IMR-90 (cell line): ENCODE measurements at regions not wholly inside any gene's neighbourhood (a gene's known extent, or its start where the extent isn't known, plus 50 kb on each side); places are given as distances from the start of the nearest gene placed in this dataset.

ENCODE experiments used
- ATAC-seq: fragments of 200-7000 bp; cut with Tn5 transposase; 2 replicates; pipeline ENCODE4 v1.9.1; 2020; ENCODE audit warnings: low read depth, mild to moderate bottlenecking, moderate library complexity
- BruUV-seq: library from RNA; stranded (reverse); fragments of 400-500 nt; replicated peaks from 2 replicates; lab custom pipeline; 2021; lab: Mats Ljungman, UMichigan
- CTCF ChIA-PET: fragments of 300-600 bp; formaldehyde crosslinking; extraction: SDS; loops from one replicate; lab custom pipeline; 2021; ENCODE audit warnings: antibody characterized with exemption; lab: Yijun Ruan, JAX
- POLR2A ChIA-PET: fragments of 300-600 bp; sonication (Branson Sonifier 250); formaldehyde crosslinking; loops from one replicate; lab custom pipeline; 2022; ENCODE audit warnings: antibody characterized with exemption; ENCODE audit not compliant: unreplicated experiment; lab: Charles Lee
- DNase-seq: peaks from one replicate; pipeline ENCODE4 v3.0.0; 2013
- H2AFZ ChIP-seq: replicated peaks from 2 replicates; pipeline ENCODE3; 2013; ENCODE audit warnings: low read length, mild to moderate bottlenecking; ENCODE audit not compliant: poor library complexity
- H2AK5ac ChIP-seq: 2 replicates; pipeline ENCODE4 v1.6.1; 2013; ENCODE audit warnings: low read depth, low read length, inconsistent platforms
- H2AK9ac ChIP-seq: replicated peaks from 2 replicates; pipeline ENCODE3; 2013; ENCODE audit warnings: mild to moderate bottlenecking, low read depth, low read length, moderate library complexity; ENCODE audit not compliant: poor library complexity
- H2BK120ac ChIP-seq: 2 replicates; pipeline ENCODE4 v1.6.1; 2013; ENCODE audit warnings: low read depth, low read length, inconsistent platforms
- H2BK15ac ChIP-seq: 3 replicates; pipeline ENCODE4 v1.6.1; 2013; ENCODE audit warnings: low read depth, low read length, inconsistent platforms
- H2BK20ac ChIP-seq: 2 replicates; pipeline ENCODE4 v1.6.1; 2013; ENCODE audit warnings: low read depth, mild to moderate bottlenecking, inconsistent platforms, low read length, moderate library complexity
- H2BK5ac ChIP-seq: 2 replicates; pipeline ENCODE4 v1.6.1; 2013; ENCODE audit warnings: mild to moderate bottlenecking, low read depth, low read length, inconsistent platforms; ENCODE audit not compliant: poor library complexity, severe bottlenecking
- H3K14ac ChIP-seq: replicated peaks from 2 replicates; pipeline ENCODE4 v1.6.1; 2013; ENCODE audit warnings: low read depth, low read length, inconsistent platforms
- H3K18ac ChIP-seq: 2 replicates; pipeline ENCODE4 v1.6.1; 2013; ENCODE audit warnings: low read depth, low read length, control low read depth
- H3K23ac ChIP-seq: 2 replicates; pipeline ENCODE4 v1.6.1; 2013; ENCODE audit warnings: low read depth, low read length, inconsistent platforms
- H3K27ac ChIP-seq: 2 replicates; pipeline ENCODE4 v1.5.1; 2013; ENCODE audit warnings: mild to moderate bottlenecking, control low read depth, low read length; ENCODE audit not compliant: insufficient read depth
- H3K27me3 ChIP-seq: 2 replicates; pipeline ENCODE4 v1.6.1; 2013; ENCODE audit warnings: low read length; ENCODE audit not compliant: control insufficient read depth, insufficient read depth
- H3K36me3 ChIP-seq: 2 replicates; pipeline ENCODE4 v1.6.1; 2013; ENCODE audit warnings: low read length, mixed read lengths; ENCODE audit not compliant: control insufficient read depth, insufficient read depth
- H3K4ac ChIP-seq: 2 replicates; pipeline ENCODE4 v1.6.1; 2013; ENCODE audit warnings: low read depth, low read length, inconsistent platforms
- H3K4me1 ChIP-seq: 2 replicates; pipeline ENCODE4 v1.6.1; 2013; ENCODE audit warnings: low read length, mixed read lengths; ENCODE audit not compliant: control insufficient read depth, insufficient read depth
- H3K4me2 ChIP-seq: 2 replicates; pipeline ENCODE4 v1.6.1; 2013; ENCODE audit warnings: low read depth, mild to moderate bottlenecking, control low read depth, low read length, moderate library complexity
- H3K4me3 ChIP-seq: 2 replicates; pipeline ENCODE4 v1.5.1; 2013; ENCODE audit warnings: low read depth, mild to moderate bottlenecking, control low read depth, low read length, moderate library complexity; ENCODE audit not compliant: insufficient read depth
- H3K56ac ChIP-seq: 2 replicates; pipeline ENCODE4 v1.6.1; 2013; ENCODE audit warnings: low read length, inconsistent platforms; ENCODE audit not compliant: insufficient read depth; ENCODE audit errors: extremely low read depth
- H3K79me1 ChIP-seq, 2 experiments: 2 replicates each; pipeline ENCODE4 v1.6.1; 2013; ENCODE audit warnings: low read length in 2 of 2, inconsistent platforms in 1 of 2, low read depth in 1 of 2
- H3K9ac ChIP-seq: 2 replicates; pipeline ENCODE4 v1.6.1; 2013; ENCODE audit warnings: low read depth, low read length, control low read depth
- H3K9me1 ChIP-seq: 2 replicates; pipeline ENCODE4 v1.6.1; 2013; ENCODE audit warnings: low read length, inconsistent platforms; ENCODE audit not compliant: insufficient read depth
- H3K9me3 ChIP-seq: 2 replicates; pipeline ENCODE4 v1.6.1; 2013; ENCODE audit warnings: low read length; ENCODE audit not compliant: control insufficient read depth, insufficient read depth
- H4K20me1 ChIP-seq: 2 replicates; pipeline ENCODE4 v1.6.1; 2013; ENCODE audit warnings: low read length, inconsistent platforms; ENCODE audit not compliant: insufficient read depth
- H4K5ac ChIP-seq: 2 replicates; pipeline ENCODE4 v1.6.1; 2013; ENCODE audit warnings: mild to moderate bottlenecking, low read depth, low read length, control low read depth
- H4K8ac ChIP-seq, 2 experiments: 2 replicates each; pipeline ENCODE4 v1.6.1; 2013; ENCODE audit warnings: low read depth in 2 of 2, low read length in 2 of 2, control low read depth in 1 of 2, inconsistent platforms in 1 of 2
- H4K91ac ChIP-seq: 2 replicates; pipeline ENCODE4 v1.6.1; 2013; ENCODE audit warnings: low read depth, low read length, inconsistent platforms; ENCODE audit not compliant: insufficient read depth
- BHLHE40 ChIP-seq: fragments of 150-350 bp; IDR thresholded peaks from 2 replicates; pipeline ENCODE4 v1.6.1; 2016; ENCODE audit warnings: mild to moderate bottlenecking, low read depth, low read length
- CEBPB ChIP-seq: IDR thresholded peaks from 2 replicates; pipeline ENCODE4 v1.6.1; 2012; ENCODE audit warnings: low read depth, low read length, improper control_type of control experiment
- CHD1 ChIP-seq: IDR thresholded peaks from 2 replicates; pipeline ENCODE4 v1.6.1; 2012; ENCODE audit warnings: low read depth, low read length, improper control_type of control experiment
- FOS ChIP-seq: fragments of 150-350 bp; IDR thresholded peaks from 2 replicates; pipeline ENCODE4 v1.6.1; 2016; ENCODE audit warnings: low read depth, low read length
- MAFK ChIP-seq: IDR thresholded peaks from 2 replicates; pipeline ENCODE4 v1.6.1; 2012; ENCODE audit warnings: low read depth, low read length, improper control_type of control experiment
- MAZ ChIP-seq: IDR thresholded peaks from 2 replicates; pipeline ENCODE4 v1.6.1; 2012; ENCODE audit warnings: low read depth, mild to moderate bottlenecking, low read length, improper control_type of control experiment, moderate library complexity, borderline replicate concordance
- MXI1 ChIP-seq: IDR thresholded peaks from 2 replicates; pipeline ENCODE4 v1.6.1; 2012; ENCODE audit warnings: low read depth, mild to moderate bottlenecking, low read length, moderate library complexity, borderline replicate concordance
- NFE2L2 ChIP-seq: fragments of 150-350 bp; IDR thresholded peaks from 2 replicates; pipeline ENCODE4 v1.6.1; 2016; ENCODE audit warnings: low read depth, mild to moderate bottlenecking, low read length
- POLR2A ChIP-seq: IDR thresholded peaks from 2 replicates; pipeline ENCODE4 v1.6.1; 2012; ENCODE audit warnings: mild to moderate bottlenecking, low read depth, low read length
- RAD21 ChIP-seq: IDR thresholded peaks from 2 replicates; pipeline ENCODE4 v1.6.1; 2012; ENCODE audit warnings: low read length, improper control_type of control experiment
- RCOR1 ChIP-seq: IDR thresholded peaks from 2 replicates; pipeline ENCODE4 v1.6.1; 2012; ENCODE audit warnings: mild to moderate bottlenecking, low read length, improper control_type of control experiment; ENCODE audit not compliant: insufficient replicate concordance
- RFX5 ChIP-seq: IDR thresholded peaks from 2 replicates; pipeline ENCODE4 v1.8.0; 2012; ENCODE audit warnings: low read depth, mild to moderate bottlenecking, low read length, moderate library complexity
- SMC3 ChIP-seq: fragments of 150-350 bp; IDR thresholded peaks from 2 replicates; pipeline ENCODE4 v1.6.1; 2016; ENCODE audit warnings: low read depth, mild to moderate bottlenecking, antibody characterized with exemption, low read length, moderate library complexity
- WGBS, 2 experiments: methylation state at CpG; one replicate each; pipeline versions ENCODE4 v1.1.5 to v1.1.7; 2013; ENCODE audit warnings: missing lambda C conversion rate in 2 of 2; ENCODE audit not compliant: insufficient read length in 1 of 2; ENCODE audit errors: extremely low coverage in 2 of 2; 5-methylcytosine and 5-hydroxymethylcytosine counted together
- dilution Hi-C: fragments of 300-500 bp; cut with HindIII; formaldehyde crosslinking; loops from one replicate; pipeline ENCODE4 v1.14.3; 2018; ENCODE audit warnings: low sequenced_read_pairs; ENCODE audit not compliant: unreplicated experiment
- in situ Hi-C: fragments of 300-500 bp; cut with MboI; formaldehyde crosslinking; loops from 3 replicates; pipeline ENCODE4 v1.14.3; 2019; ENCODE audit warnings: low sequenced_read_pairs, inconsistent platforms, mixed read lengths
- intact Hi-C: fragments of 100-400 bp; cut with micrococcal nuclease; formaldehyde crosslinking; loops from 2 replicates; pipeline ENCODE4 v1.10.0; 2022
- TF ChIP-seq, protein P1 (sequence below): conservative IDR thresholded peaks from 2 replicates; pipeline ENCODE4 v1.5.1; 2012; ENCODE audit warnings: mild to moderate bottlenecking, low read depth, low read length, improper control_type of control experiment
- TF ChIP-seq, protein P2 (sequence below): fragments of 150-350 bp; IDR thresholded peaks from 2 replicates; pipeline ENCODE4 v1.6.1; 2016; ENCODE audit warnings: low read depth, mild to moderate bottlenecking, low read length, moderate library complexity, borderline replicate concordance
- TF ChIP-seq, protein P3 (sequence below): fragments of 150-350 bp; IDR thresholded peaks from 2 replicates; pipeline ENCODE4 v1.6.1; 2017; ENCODE audit warnings: mild to moderate bottlenecking, antibody characterized with exemption, low read length, low read depth

DNA sequence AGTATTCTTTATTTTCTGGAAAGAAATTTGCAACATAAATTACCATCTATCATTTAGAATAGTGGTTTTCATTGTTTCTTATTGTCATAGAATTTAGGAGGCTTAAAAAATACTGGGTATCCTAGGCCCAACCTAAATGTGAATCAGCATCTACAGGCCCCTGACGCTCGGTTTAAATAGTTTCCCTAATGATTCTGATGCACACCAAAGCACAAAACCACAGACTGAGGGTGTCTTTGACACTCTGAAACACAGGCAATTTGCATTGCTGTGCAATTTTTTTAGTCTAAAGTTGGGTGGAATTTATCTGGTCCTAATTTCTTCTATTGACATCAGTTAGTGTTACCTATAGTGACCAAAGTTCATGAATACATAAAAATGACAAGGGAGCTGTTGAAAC, 87.6 kb upstream of the SSTR1 start:
- Histone ChIP-seq H3K79me1 (no peaks in the 10 kb centered on the region), H2BK20ac (no peak overlapping the region), H2AK5ac (no peak overlapping the region), H3K27ac (no peak overlapping the region), H3K4me2 (no peak overlapping the region), H4K91ac (no peak overlapping the region), H4K5ac (no peak overlapping the region), H4K8ac (no peak overlapping the region), H3K4me1 (no peaks in the 10 kb centered on the region; the same call in 1 of the 2 replicates), H3K36me3 (no peaks in the 10 kb centered on the region), H3K18ac (no peak overlapping the region), H2BK120ac (no peak overlapping the region), H2AFZ (no peak overlapping the region), H3K4me3 (no peak overlapping the region), H3K9ac (no peak overlapping the region), H3K23ac (no peak overlapping the region), H3K9me1 (no peaks in the 10 kb centered on the region), H2AK9ac (no peak overlapping the region), H4K20me1 (no peaks in the 10 kb centered on the region), H3K4ac (no peak overlapping the region), H3K14ac (no peak overlapping the region), H3K27me3 (no peaks in the 10 kb centered on the region), H2BK5ac (no peak overlapping the region), H3K56ac (no peak overlapping the region), H2BK15ac (no peak overlapping the region), H3K9me3 (no peaks in the 10 kb centered on the region)
- POLR2A ChIA-PET = no interaction called here
- dilution Hi-C loops = no loop called here
- TF ChIP-seq, protein P1, sequence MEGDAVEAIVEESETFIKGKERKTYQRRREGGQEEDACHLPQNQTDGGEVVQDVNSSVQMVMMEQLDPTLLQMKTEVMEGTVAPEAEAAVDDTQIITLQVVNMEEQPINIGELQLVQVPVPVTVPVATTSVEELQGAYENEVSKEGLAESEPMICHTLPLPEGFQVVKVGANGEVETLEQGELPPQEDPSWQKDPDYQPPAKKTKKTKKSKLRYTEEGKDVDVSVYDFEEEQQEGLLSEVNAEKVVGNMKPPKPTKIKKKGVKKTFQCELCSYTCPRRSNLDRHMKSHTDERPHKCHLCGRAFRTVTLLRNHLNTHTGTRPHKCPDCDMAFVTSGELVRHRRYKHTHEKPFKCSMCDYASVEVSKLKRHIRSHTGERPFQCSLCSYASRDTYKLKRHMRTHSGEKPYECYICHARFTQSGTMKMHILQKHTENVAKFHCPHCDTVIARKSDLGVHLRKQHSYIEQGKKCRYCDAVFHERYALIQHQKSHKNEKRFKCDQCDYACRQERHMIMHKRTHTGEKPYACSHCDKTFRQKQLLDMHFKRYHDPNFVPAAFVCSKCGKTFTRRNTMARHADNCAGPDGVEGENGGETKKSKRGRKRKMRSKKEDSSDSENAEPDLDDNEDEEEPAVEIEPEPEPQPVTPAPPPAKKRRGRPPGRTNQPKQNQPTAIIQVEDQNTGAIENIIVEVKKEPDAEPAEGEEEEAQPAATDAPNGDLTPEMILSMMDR = no peak
- TF ChIP-seq BHLHE40 (no peak), CHD1 (no peak), SMC3 (no peak), MAFK (no peak), MXI1 (no peak), MAZ (no peak), CEBPB (no peak), RAD21 (no peak), RFX5 (no peak), FOS (no peak), NFE2L2 (no peak), POLR2A (no peak), RCOR1 (no peak)
- TF ChIP-seq, protein P2, sequence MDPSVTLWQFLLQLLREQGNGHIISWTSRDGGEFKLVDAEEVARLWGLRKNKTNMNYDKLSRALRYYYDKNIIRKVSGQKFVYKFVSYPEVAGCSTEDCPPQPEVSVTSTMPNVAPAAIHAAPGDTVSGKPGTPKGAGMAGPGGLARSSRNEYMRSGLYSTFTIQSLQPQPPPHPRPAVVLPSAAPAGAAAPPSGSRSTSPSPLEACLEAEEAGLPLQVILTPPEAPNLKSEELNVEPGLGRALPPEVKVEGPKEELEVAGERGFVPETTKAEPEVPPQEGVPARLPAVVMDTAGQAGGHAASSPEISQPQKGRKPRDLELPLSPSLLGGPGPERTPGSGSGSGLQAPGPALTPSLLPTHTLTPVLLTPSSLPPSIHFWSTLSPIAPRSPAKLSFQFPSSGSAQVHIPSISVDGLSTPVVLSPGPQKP = no peak
- TF ChIP-seq, protein P3, sequence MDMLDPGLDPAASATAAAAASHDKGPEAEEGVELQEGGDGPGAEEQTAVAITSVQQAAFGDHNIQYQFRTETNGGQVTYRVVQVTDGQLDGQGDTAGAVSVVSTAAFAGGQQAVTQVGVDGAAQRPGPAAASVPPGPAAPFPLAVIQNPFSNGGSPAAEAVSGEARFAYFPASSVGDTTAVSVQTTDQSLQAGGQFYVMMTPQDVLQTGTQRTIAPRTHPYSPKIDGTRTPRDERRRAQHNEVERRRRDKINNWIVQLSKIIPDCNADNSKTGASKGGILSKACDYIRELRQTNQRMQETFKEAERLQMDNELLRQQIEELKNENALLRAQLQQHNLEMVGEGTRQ = no peak
- DNase-seq = no peak
- no peak for ATAC-seq
- no CpG with 5 or more reads among the region's 2 CpGs for WGBS, 2 experiments
- in situ Hi-C loops = no loop called here
- intact Hi-C loops = no loop called here
- CTCF ChIA-PET = interaction anchor here (1.2 kb wide), 1 partner anchor 8 kb away, joined by 3 read pairs; no protein-coding TSS in a partner anchor
- BruUV-seq = no TSS peak
